Uterus (tissue), 3 donors: ENCODE measurements at regions not wholly inside any gene's neighbourhood (a gene's known extent, or its start where the extent isn't known, plus 50 kb on each side); places are given as distances from the start of the nearest gene placed in this dataset.

ENCODE experiments used
- DNase-seq, 2 donors: peaks; one replicate each; pipeline ENCODE4 v3.0.0-alpha.2; 2019 to 2020
- H3K27ac ChIP-seq, 2 donors: fragments of 200-600 bp; sonication (generic); 1 replicate in 1 of 2; 2 replicates in 1 of 2; pipeline ENCODE4 v1.5.1; 2016 to 2018
- H3K27me3 ChIP-seq, 2 donors: fragments of 200-600 bp; sonication (generic); one replicate each; pipeline ENCODE4 v1.5.1; 2018 to 2019; ENCODE audit warnings: control low read depth in 1 of 2
- H3K36me3 ChIP-seq, 2 donors: fragments of 200-600 bp; sonication (generic); one replicate each; pipeline ENCODE4 v1.5.1; 2019; ENCODE audit warnings: control low read depth in 1 of 2
- H3K4me1 ChIP-seq, 2 donors: fragments of 200-600 bp; sonication (generic); one replicate each; pipeline ENCODE4 v1.5.1; 2018 to 2019; ENCODE audit warnings: control low read depth in 1 of 2
- H3K4me3 ChIP-seq, 2 donors: fragments of 200-600 bp; sonication (generic); 1 replicate in 1 of 2; 2 replicates in 1 of 2; pipeline ENCODE4 v1.5.1; 2018 to 2019; ENCODE audit warnings: mild to moderate bottlenecking in 1 of 2
- H3K9me3 ChIP-seq, 2 donors: fragments of 200-600 bp; sonication (generic); one replicate each; pipeline ENCODE4 v1.5.1; 2019; ENCODE audit warnings: control low read depth in 1 of 2
- POLR2A ChIP-seq, 2 donors: fragments of 450-650 bp; IDR thresholded peaks; one replicate each; pipeline ENCODE4 v1.6.1; 2016; ENCODE audit warnings: antibody characterized with exemption in 2 of 2, mild to moderate bottlenecking in 1 of 2, moderate library complexity in 1 of 2
- intact Hi-C: fragments of 100-400 bp; cut with DNase I; formaldehyde crosslinking; loops from one replicate; pipeline ENCODE4 v1.15.1; 2023; ENCODE audit warnings: low total_unique reads
- TF ChIP-seq, protein P1 (sequence below), 4 experiments: fragments of 200-600 bp in 2 of 4; fragments of 450-650 bp in 2 of 4; sonication (generic) in 2 of 4; IDR thresholded peaks; one replicate each; pipeline ENCODE4 v1.5.1; 2016 to 2019; ENCODE audit warnings: antibody characterized with exemption in 4 of 4, mild to moderate bottlenecking in 2 of 4, moderate library complexity in 1 of 4
- donor health status: DM: yes; HTN: yes; CAD: no.

DNA sequence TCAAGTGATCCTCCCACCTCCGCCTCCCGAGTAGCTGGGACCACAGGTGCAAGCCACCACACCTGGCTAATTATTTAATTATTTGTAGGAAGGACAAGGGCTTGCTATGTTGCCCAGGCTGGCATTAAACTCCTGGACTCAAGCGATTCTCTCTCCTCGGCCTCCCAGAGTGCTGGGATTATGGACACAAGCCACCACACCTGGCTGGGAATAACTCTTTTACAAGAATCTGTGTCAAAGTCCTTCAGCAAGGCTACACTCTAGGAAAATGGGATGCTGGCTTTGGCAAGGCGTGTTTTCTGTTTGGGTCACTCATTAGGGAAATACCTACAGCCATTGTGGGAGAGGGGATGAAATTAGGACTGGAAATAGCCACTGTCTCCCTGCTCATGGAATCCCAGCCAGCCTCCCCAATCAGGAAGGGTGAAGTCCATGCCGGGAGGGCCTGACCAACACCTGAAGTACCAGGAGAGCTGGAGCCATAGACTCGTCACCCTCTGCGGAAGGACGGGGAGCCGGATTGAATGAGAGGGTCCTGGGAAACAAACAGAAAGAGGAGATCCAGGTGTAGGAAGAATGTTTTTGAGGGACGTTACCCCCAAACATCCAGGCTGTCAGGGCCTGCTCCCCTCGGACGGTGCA lies 72.2 kb upstream of the MYL10 start:
- Histone ChIP-seq H3K27ac (no peak overlapping the region), H3K4me1 (no peaks in the 10 kb centered on the region), H3K9me3 (no peaks in the 10 kb centered on the region), H3K36me3 (no peaks in the 10 kb centered on the region), H3K27me3 (no peaks in the 10 kb centered on the region), H3K4me3 (no peak overlapping the region)
- TF ChIP-seq, protein P1, sequence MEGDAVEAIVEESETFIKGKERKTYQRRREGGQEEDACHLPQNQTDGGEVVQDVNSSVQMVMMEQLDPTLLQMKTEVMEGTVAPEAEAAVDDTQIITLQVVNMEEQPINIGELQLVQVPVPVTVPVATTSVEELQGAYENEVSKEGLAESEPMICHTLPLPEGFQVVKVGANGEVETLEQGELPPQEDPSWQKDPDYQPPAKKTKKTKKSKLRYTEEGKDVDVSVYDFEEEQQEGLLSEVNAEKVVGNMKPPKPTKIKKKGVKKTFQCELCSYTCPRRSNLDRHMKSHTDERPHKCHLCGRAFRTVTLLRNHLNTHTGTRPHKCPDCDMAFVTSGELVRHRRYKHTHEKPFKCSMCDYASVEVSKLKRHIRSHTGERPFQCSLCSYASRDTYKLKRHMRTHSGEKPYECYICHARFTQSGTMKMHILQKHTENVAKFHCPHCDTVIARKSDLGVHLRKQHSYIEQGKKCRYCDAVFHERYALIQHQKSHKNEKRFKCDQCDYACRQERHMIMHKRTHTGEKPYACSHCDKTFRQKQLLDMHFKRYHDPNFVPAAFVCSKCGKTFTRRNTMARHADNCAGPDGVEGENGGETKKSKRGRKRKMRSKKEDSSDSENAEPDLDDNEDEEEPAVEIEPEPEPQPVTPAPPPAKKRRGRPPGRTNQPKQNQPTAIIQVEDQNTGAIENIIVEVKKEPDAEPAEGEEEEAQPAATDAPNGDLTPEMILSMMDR (IDR thresholded peaks at IDR 0.05) = no peak
- no peak for TF ChIP-seq POLR2A (IDR thresholded peaks at IDR 0.05)
- intact Hi-C loops = no loop called here
- no peak for DNase-seq

DNA sequence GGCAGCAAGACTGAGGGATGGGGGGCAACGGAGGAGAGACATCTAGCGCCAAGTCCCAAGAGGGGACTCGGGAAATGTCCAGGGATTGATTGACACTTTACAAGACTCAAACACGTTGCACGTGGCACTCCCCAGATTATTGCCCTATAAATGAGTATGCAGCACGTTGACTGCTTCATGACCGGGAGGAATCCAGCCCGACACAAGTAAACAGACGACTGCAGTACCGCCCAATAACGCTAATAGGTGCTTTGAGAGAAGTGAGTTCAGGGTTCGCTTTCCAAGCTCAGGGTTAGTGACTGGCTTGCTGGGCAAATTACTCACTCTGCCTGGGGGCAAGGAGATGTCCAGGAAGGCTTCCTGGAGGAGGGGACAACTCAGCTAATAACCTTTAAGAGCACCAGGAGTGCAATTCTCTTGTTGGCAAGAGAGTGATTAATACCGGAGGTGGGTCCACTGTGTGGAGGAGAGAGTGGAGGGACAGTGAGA lies 73.3 kb upstream of the MYL10 start:
- H3K27me3 ChIP-seq = no peaks in the 10 kb centered on the region
- intact Hi-C loops = no loop called here

DNA sequence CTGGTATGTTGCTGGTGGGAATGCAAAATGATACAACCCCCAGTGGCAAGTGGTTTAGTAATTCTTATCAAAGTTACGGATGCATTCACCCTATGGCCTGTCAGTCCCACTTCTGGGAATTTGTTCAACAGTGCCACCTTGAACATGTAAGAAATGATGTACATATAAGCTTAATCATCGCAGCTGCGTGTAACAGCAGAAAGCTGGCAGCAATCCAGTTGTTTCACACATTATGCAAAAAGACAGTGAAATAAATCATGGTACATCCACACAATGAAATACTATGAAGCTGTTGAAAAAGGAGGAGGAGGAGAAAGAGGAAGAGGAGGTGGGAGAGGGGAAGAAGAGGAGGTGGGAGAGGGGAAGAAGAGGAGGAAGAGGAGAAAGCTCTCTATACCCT lies 76.2 kb upstream of the MYL10 start:
- no peak overlapping the region for H3K27ac ChIP-seq
- no peak for DNase-seq
- no peaks in the 10 kb centered on the region for H3K36me3 ChIP-seq
- no peak overlapping the region for H3K4me3 ChIP-seq
- TF ChIP-seq, protein P1 (IDR thresholded peaks at IDR 0.05) = no peak
- no peak for TF ChIP-seq POLR2A (IDR thresholded peaks at IDR 0.05)
- H3K9me3 ChIP-seq = no peaks in the 10 kb centered on the region
- H3K4me1 ChIP-seq = no peaks in the 10 kb centered on the region
- intact Hi-C loops = no loop called here
- H3K27me3 ChIP-seq = no peaks in the 10 kb centered on the region

More for the DNA sequence above, 73.3 kb upstream of the MYL10 start:
- no peak for DNase-seq
- H3K36me3 ChIP-seq = no peaks in the 10 kb centered on the region
- H3K4me3 ChIP-seq = no peak overlapping the region
- no peaks in the 10 kb centered on the region for H3K9me3 ChIP-seq
- no peaks in the 10 kb centered on the region for H3K4me1 ChIP-seq
- H3K27ac ChIP-seq = no peak overlapping the region
- TF ChIP-seq, protein P1 (IDR thresholded peaks at IDR 0.05) = no peak
- TF ChIP-seq POLR2A (IDR thresholded peaks at IDR 0.05) = no peak

DNA sequence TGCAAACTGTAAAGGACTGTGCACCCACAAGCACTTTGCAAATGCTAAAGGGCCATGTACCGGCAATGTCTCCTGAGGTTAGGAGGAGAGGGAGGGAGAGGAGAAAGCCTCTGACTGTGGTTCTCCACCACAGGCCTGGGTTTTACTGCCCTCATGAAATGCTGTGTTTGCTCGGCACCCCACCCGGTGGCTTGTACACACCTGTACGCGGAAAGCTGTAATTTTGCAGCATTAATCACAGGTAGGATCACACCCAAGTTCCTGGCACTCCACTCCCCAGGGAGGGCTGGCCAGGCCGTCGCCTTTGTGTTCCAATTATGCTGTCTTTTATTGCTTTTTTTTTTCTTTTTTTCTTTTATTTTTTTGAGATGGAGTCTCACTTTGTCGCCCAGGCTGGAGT lies 78.5 kb upstream of the MYL10 start:
- no peak overlapping the region for H3K27ac ChIP-seq
- intact Hi-C loops = no loop called here
- DNase-seq = no peak
- H3K4me1 ChIP-seq = no peaks in the 10 kb centered on the region
- no peak overlapping the region for H3K4me3 ChIP-seq
- H3K27me3 ChIP-seq = no peaks in the 10 kb centered on the region
- H3K9me3 ChIP-seq = no peaks in the 10 kb centered on the region
- TF ChIP-seq, protein P1 (IDR thresholded peaks at IDR 0.05) = no peak
- no peak for TF ChIP-seq POLR2A (IDR thresholded peaks at IDR 0.05)
- no peaks in the 10 kb centered on the region for H3K36me3 ChIP-seq

DNA sequence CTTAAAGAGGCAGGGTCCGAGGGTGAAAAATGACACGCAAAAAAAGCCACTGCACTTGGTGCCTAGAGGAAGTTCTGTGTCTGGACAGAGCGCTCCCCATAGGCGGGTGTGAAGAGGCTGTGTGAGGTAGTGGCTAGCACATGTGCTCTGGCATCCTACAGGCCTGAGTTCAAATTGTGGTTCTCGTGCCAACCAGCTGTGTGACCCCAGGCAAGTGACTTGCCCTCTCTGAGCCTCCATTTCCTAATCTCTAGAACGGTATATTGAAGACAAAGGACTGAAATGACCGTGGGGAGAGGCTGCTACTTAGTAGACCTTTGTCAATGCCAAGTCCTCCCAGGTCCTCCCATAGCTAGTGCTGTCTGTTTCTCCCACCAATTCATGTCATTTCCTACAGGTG lies 79.1 kb upstream of the MYL10 start:
- DNase-seq = no peak
- TF ChIP-seq POLR2A (IDR thresholded peaks at IDR 0.05) = no peak
- TF ChIP-seq, protein P1 (IDR thresholded peaks at IDR 0.05) = no peak
- no peaks in the 10 kb centered on the region for H3K4me1 ChIP-seq
- H3K4me3 ChIP-seq = no peak overlapping the region
- no peaks in the 10 kb centered on the region for H3K27me3 ChIP-seq
- H3K27ac ChIP-seq = no peak overlapping the region
- no peaks in the 10 kb centered on the region for H3K9me3 ChIP-seq
- no peaks in the 10 kb centered on the region for H3K36me3 ChIP-seq
- intact Hi-C loops = no loop called here
